ENCODE measurements at regions not wholly inside any gene's neighbourhood (a gene's known extent, or its start where the extent isn't known, plus 50 kb on each side); places are given as distances from the start of the nearest gene placed in this dataset.
A peak's percentile ranks its signal among the peaks of the same experiment; 100 is the strongest.

GRCh38 chr10:90577569-90577968 lies 280.3 kb downstream of the HTR7 start:
- DNase-seq, result no peak
- intact Hi-C loops (cut with DNase I), result no loop called here
- no peak for TF ChIP-seq POLR2A (IDR thresholded peaks at IDR 0.05)
- no peak for TF ChIP-seq CTCF (IDR thresholded peaks at IDR 0.05)
- no peaks in the 10 kb centered on the region for H3K9me3 ChIP-seq (replicated peaks in 1 of 3)
- H3K4me1 ChIP-seq (replicated peaks in 1 of 2), result no peaks in the 10 kb centered on the region
- WGBS, 4 donors, result 0 to 57% (median 46%) methylated on average over 1 of the region's 1 CpG
- H3K36me3 ChIP-seq (replicated peaks in 1 of 2), result no peaks in the 10 kb centered on the region
- peaks cover 5% of the 10 kb centered on the region for H3K27me3 ChIP-seq
- H3K27ac ChIP-seq, result no peak overlapping the region
- H3K4me3 ChIP-seq, result no peak overlapping the region

- WGBS, 4 donors, result 47 to 85% (median 71%) methylated on average over 1 of the region's 1 CpG
- H3K4me1 ChIP-seq (replicated peaks in 1 of 2), result no peaks in the 10 kb centered on the region
- no peaks in the 10 kb centered on the region for H3K36me3 ChIP-seq (replicated peaks in 1 of 2)
- intact Hi-C loops (cut with DNase I), result no loop called here
- H3K27me3 ChIP-seq, result peaks cover 5% of the 10 kb centered on the region
- H3K9me3 ChIP-seq (replicated peaks in 1 of 3), result no peaks in the 10 kb centered on the region
- no peak for DNase-seq
- H3K27ac ChIP-seq, result no peak overlapping the region
- TF ChIP-seq CTCF (IDR thresholded peaks at IDR 0.05) (no peak), POLR2A (IDR thresholded peaks at IDR 0.05) (no peak)
- H3K4me3 ChIP-seq, result no peak overlapping the region
Observed at GRCh38 chr10:90579602-90580242, 278.1 kb downstream of the HTR7 start.

- no peaks in the 10 kb centered on the region for H3K9me3 ChIP-seq (replicated peaks in 1 of 3)
- H3K27ac ChIP-seq, result no peak overlapping the region
- H3K4me1 ChIP-seq (replicated peaks in 1 of 2), result peaks cover 5 to 7% of the 10 kb centered on the region in 2 donors
- H3K4me3 ChIP-seq, result no peak overlapping the region
- no peak for TF ChIP-seq CTCF (IDR thresholded peaks at IDR 0.05)
- TF ChIP-seq POLR2A (IDR thresholded peaks at IDR 0.05), result no peak
- 50 to 69% (median 62%) methylated on average over 3 of the region's 3 CpGs for WGBS, 4 donors
- DNase-seq, result no peak
- no peaks in the 10 kb centered on the region for H3K36me3 ChIP-seq (replicated peaks in 1 of 2)
- H3K27me3 ChIP-seq, result peaks cover 5% of the 10 kb centered on the region
- intact Hi-C loops (cut with DNase I), result no loop called here
Observed at GRCh38 chr10:90583416-90583815, 274.4 kb downstream of the HTR7 start.

GRCh38 chr10:90587081-90587491 lies 270.8 kb downstream of the HTR7 start:
- Histone ChIP-seq H3K36me3 (replicated peaks in 1 of 2) (no peaks in the 10 kb centered on the region), H3K27ac (no peak overlapping the region), H3K4me1 (replicated peaks in 1 of 2) (peaks cover 16 to 28% of the 10 kb centered on the region in 2 donors), H3K9me3 (replicated peaks in 1 of 3) (no peaks in the 10 kb centered on the region), H3K27me3 (no peaks in the 10 kb centered on the region), H3K4me3 (no peak overlapping the region)
- intact Hi-C loops (cut with DNase I), result no loop called here
- DNase-seq, result peak; percentile 21 to 72 (median 62)
- WGBS, 4 donors, result 18 to 31% (median 27%) methylated on average over 1 of the region's 1 CpG
- TF ChIP-seq POLR2A (IDR thresholded peaks at IDR 0.05) (no peak), CTCF (IDR thresholded peaks at IDR 0.05) (no peak)

Data from adrenal gland (tissue), 9 donors.